ENCODE measurements at regions not wholly inside any gene's neighbourhood (a gene's known extent, or its start where the extent isn't known, plus 50 kb on each side); places are given as distances from the start of the nearest gene placed in this dataset.

GRCh38 chr13:92938486-92939020 is 288.1 kb upstream of the GPC6 start:
- DNase-seq = no peak

- no peak for DNase-seq
Observed at GRCh38 chr13:92941167-92941566, 285.4 kb upstream of the GPC6 start.

DNA sequence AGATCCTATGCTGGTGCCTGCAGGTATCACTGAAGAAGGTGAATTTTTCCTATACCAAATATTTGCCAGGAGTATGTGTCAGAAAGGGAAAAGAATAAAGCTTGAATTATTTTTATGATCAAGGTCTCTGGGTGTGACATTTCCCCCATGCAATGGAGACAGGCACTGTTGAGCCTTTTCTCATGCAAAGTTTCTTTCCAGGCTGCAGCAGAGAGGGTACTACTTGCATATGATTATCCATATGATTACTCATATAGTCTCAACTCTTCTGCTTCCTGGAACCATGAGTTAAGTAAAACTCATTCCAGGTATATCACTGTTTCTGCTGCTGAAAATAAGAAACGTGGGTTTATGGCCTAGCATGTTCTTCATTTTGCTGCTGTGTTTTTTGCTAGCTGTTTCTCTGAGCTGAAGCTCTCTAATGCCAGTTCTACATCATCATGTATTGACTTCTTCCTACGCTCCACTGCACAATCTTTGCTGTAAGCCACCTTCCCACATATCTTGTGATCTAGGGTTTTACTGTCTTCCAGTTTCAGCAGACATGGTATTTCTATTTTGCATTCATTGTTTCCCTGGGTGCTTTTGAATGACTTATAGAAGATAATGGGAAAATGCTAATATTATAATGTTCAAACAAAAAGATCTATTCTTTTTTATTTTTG is 278.7 kb upstream of the GPC6 start:
- DNase-seq = no peak

GRCh38 chr13:92950771-92951170 is 275.8 kb upstream of the GPC6 start:
- no peak for DNase-seq

DNA sequence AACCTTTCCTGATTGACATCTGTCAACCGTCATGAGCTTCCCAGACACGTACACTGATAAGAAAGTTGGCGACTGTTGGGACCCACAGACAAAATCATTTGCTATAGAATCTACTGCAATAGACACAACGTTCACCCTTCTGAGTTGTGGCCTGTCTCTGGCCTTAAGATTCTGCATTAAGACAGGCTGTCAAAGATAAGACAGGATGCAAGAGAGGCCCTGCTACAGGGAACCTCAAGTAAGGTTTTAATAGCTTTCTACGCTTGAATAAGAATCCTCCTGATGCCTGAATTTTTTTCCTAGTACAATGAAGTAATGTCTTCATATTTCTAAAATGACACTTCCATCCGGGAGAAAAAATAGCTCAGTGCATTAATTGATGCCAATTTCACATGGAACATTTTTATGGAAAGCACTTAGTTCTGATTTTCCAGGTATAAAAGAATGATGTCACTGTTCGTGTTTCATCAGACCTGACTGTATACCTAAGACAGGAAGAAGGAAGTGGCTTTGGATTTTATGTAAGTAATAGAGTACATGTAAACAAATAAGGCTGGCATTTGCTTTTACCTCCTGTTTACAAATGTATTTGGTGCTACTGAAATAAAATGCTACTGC is 275.2 kb upstream of the GPC6 start:
- no peak for DNase-seq

DNA sequence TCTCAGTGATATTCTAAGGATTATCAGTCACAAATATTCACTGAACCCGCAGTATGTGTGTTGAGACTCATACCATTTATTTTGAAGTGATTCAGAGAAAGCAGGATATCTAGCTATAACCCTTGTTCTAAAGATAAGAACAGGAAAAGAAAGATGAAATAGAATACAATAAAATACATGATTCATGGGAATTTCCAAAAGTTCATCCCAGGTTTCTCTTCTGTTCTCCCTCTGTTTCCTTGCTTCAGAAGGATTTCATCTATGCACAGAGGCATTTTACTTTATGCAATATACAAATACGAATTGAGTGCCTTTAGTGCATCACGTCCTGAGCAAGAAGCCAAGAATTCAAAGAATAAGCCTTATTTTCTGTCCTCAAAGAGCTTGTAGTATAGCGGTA is 274.4 kb upstream of the GPC6 start:
- DNase-seq = no peak

DNA sequence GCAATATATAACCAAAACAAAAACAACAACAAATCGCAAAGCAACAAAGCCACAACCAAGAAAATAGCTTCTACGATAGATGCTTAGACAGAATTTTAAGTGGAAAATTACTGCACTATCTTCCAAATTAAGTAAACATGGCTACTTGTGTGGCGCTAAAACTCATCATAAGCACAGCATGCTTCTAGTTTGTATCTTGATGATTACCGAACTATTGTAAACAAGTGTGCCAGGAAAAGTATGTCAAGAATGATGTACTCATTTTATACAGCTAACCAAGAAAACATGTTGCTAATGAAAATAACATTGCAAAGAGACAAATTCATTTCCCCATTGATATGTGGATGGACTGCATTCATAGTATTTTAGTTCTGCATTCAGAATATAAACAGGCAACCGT is 271.9 kb upstream of the GPC6 start:
- no peak for DNase-seq

- DNase-seq = no peak
Observed at GRCh38 chr13:92959790-92960189, 266.8 kb upstream of the GPC6 start.

DNA sequence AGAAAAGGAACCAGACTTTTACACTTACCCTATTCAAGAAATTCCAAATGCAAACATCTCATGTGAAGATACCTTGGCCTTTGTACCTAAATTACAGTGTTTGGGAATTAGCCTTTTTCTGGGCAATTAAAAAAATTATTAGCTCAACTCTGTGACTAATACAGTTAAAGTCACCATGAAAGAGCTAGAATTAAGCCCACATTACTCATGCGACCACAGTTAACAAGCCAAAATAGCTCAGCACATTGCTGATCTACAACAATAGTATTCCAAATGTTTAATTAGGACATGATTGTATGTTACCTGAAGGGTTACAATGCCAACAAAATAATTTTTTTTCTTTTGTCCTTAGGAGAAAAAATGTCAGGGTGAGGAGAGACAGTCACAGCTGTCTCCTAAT is 263.6 kb upstream of the GPC6 start:
- DNase-seq = no peak

DNA sequence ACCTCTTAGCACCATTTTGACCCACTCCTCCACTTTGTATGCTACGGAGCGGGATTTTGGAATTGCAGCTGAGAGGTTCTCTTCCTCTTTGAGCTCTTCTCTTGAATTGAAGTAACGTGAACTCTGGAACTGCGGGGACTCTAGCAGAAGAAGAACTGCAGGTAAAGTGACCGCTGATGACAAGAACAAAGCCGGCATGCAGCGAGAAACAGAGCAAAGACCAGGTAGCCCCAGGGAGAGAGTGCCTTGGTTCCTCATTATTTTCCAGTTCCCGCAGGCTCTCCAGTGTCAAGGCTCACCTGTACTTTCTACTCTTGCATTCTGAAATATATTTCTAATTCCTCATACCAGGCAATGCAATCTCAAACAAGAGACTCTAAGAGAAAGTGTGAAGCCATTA is 260.3 kb upstream of the GPC6 start:
- no peak for DNase-seq

DNA sequence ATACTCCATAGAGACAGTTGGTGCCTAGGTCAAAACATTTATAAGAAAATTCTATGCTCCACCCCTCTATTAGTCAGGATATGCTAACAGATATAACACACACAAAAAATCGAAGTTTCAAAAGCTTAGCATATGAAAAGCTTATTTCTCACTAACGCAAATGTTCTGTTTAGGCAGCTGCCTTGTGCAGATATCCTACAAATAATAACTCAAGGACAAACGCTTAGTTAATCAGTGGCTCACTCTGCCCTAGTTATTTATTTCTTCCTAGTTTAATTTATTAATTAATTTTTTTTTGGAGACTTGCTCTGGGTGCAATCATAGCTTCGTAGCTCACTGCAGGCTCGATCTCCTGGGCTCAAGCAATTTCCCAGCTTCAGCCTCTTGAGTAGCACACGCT is 259.7 kb upstream of the GPC6 start:
- DNase-seq = no peak

- no peak for DNase-seq
Observed at GRCh38 chr13:92967923-92968322, 258.7 kb upstream of the GPC6 start.

- no peak for DNase-seq
Observed at GRCh38 chr13:92972751-92973150, 253.9 kb upstream of the GPC6 start.

DNA sequence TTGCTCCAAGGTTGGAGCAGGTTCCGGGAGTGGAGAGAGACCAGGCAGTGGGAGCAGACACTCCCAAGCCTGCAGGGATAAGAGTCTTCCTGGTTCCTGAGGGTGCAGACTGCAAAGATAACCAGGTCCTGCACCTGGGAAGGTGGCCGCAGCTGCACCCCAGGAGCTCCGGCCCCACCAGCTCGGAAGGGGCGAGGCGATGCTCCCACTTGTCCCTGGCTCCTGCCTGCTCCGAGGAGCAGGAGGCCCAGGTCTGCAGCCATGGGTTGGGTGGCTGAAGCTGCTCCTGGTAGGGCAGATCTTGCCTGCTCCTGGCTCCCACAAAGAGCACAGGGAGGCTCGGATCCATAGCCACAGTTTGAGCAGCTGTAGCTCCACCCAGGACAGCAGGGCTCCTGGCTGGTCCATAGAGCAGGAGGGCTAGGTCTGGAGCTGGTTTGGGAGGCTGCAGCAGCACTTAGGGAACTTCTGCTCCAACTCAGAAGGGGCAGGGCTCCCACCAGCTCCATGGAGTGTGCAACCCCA is 251.6 kb upstream of the GPC6 start:
- DNase-seq = no peak

DNA sequence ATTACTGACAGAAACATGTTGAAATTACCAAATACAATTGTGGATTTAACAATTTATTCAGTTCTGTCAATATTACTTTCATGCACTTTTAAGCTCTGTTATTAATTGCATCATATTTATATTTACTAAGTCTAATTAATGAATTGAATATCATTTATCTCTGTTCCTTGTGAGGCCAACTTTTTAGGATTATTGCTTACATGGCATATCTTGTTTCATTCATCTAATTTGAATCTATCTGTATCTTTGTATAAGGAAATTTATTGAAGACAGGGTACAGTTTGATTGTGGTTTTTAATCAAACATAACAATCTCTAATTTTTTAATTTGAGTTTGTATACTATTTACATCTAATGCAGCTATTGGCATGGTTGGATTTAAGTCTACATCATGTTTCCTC is 249.9 kb upstream of the GPC6 start:
- DNase-seq = no peak

DNA sequence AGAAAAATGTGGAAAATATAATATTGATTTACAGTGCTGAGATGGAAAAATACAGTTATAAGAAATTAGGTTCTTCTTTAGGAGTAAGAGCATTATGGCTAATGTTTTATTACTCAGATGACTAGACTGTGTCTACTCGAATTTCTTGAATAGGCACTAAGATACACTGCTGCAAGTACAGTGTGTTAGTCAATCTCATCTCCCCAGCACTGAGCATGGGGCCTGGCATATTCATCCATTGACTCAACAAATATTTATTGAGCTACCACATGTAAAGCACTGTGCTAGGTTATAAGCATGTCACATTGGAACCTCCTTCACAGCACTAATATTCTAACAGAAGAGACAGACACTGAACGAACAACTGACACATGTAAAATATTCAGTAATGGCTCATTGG is 242.5 kb upstream of the GPC6 start:
- no peak for DNase-seq

- no peak for DNase-seq
Observed at GRCh38 chr13:92989301-92989700, 237.3 kb upstream of the GPC6 start.

GRCh38 chr13:92991692-92992091 is 234.9 kb upstream of the GPC6 start:
- DNase-seq = no peak

DNA sequence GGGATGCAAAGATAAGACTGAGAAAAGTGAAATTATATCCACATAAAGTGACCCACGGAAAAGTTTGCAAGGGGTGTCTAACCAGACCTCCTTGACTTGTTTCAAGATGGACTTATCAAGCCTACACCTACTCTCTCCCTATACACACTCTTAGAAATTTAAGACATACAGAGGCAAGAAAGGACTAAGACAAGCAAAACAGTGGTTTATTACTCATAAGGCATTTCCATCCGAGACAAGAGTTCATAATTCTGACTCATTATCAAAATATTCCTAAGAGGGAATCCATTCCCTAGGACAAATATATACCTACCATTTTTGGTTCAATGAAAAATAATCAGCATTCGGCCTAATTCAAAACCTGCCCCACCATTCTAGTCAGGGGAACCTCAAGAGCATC is 232.6 kb upstream of the GPC6 start:
- DNase-seq = no peak

- no peak for DNase-seq
Observed at GRCh38 chr13:93001866-93002461, 224.6 kb upstream of the GPC6 start.

DNA sequence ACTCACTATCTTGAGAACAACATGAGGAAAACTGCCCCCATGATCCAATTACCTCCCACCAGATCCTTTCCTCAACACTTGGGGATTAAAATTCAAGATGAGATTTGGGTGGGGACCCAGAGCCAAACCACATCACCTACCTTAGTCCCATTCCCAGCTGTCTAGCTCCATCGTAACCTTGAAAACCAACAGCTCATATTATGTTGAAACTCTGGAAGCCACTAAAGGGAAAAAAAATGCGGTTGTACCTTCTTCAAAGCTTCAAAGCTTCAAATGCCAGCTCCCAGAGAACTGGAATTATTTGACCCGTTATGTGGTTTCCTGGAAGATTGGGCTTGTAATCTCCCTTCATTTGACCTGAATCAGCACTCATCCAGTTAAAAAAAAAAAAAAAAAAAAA is 223.1 kb upstream of the GPC6 start:
- no peak for DNase-seq

GRCh38 chr13:93004919-93005318 is 221.7 kb upstream of the GPC6 start:
- peak in 1 of 2 experiments; percentile 26 for DNase-seq

- DNase-seq = no peak
Observed at GRCh38 chr13:93007928-93008327, 218.7 kb upstream of the GPC6 start.

- no peak for DNase-seq
Observed at GRCh38 chr13:93017493-93018112, 209.0 kb upstream of the GPC6 start.
